ENCODE measurements at regions not wholly inside any gene's neighbourhood (a gene's known extent, or its start where the extent isn't known, plus 50 kb on each side); places are given as distances from the start of the nearest gene placed in this dataset.

- DNase-seq, result no peak
Measured at GRCh38 chr6:131383421-131384411, 189.3 kb upstream of the ARG1 start.

DNA sequence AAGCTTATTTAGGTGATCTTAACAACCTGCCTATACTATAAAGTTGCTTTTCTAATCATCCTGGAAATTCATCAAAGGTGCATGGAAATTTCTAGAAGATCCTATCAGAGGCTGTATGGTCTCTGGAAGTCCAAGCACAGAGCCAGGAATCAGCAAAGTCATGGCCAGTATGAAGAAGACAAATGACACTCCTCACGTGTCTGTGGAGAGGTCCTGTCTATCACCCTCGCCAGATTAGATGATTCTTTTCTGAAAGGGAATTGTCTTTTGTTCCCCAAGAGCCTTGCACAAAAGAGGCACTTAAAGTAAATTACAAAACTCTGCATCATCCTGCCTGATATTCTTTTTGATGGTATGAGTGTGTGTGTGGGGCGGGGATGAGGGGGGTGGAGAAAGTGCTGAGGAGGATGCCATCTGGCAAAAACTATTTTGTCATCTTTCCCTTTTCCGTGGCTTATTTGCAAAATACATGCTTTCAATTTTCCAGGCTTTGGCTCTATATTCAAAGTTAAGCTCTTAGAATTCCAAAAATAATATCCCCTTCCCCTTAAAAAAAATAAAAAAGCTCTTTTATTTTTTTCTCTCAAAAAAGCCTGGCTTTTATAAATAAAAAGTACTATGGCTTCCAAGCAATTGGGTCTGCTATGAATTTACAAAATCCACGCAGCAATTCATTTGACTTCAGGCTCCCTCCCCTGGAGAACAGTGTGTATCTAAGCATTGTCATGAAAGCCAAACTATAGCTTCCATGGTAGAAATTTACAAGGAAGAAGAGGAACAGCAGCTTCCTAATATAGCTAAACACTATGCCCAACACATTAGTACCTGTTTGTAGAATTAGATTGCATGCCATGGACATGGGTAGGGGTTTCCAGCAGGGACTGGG lies 185.2 kb upstream of the ARG1 start:
- DNase-seq, result no peak

- DNase-seq, result no peak
Measured at GRCh38 chr6:131390322-131390721, 182.7 kb upstream of the ARG1 start.

DNA sequence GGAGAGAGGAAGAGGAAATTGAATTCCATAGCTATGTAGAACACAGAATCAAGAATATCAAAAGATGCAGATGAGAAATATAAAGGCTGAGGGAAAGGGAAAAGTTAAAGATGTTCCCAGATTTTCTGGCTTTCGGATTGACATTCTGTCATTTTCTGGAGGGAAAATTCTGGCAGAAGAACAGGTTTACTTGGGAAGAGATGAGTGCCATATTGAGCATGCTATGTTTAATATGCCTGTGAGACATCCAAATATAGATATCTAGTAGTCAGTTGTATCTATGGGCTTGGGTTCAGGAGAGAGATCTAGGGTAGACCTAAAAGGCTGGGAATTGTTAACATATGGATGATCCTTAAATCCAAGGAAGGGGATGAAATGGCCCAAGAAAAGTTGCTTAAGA lies 181.9 kb upstream of the ARG1 start:
- DNase-seq, result no peak

GRCh38 chr6:131393433-131393832 lies 179.6 kb upstream of the ARG1 start:
- no peak for DNase-seq

- no peak for DNase-seq
Measured at GRCh38 chr6:131394768-131395432, 178.1 kb upstream of the ARG1 start.

GRCh38 chr6:131398176-131398575 lies 174.8 kb upstream of the ARG1 start:
- DNase-seq, result no peak

DNA sequence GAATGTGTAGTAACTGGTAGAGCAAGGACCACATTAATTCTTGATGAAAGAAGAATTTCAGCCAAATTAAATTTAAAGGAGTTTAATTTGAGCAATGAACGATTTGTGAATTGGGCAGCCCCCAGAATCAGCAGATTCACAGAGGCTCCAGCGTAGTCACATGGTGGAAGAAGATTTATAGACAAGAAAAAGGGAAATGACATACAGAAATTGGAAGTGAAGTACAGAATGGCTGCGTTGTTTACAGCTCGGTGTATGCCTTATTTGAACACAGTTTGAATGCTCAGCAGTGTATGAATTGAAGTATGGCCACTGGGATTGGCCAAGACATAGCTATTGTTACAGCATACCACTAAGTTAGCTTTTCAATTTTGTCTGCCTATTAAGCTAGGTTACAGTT lies 173.6 kb upstream of the ARG1 start:
- DNase-seq, result no peak

- no peak for DNase-seq
Measured at GRCh38 chr6:131400054-131400778, 172.8 kb upstream of the ARG1 start.

GRCh38 chr6:131400779-131401496 lies 172.1 kb upstream of the ARG1 start:
- no peak for DNase-seq

GRCh38 chr6:131408811-131409210 lies 164.2 kb upstream of the ARG1 start:
- no peak for DNase-seq

- no peak for DNase-seq
Measured at GRCh38 chr6:131410785-131411184, 162.2 kb upstream of the ARG1 start.

DNA sequence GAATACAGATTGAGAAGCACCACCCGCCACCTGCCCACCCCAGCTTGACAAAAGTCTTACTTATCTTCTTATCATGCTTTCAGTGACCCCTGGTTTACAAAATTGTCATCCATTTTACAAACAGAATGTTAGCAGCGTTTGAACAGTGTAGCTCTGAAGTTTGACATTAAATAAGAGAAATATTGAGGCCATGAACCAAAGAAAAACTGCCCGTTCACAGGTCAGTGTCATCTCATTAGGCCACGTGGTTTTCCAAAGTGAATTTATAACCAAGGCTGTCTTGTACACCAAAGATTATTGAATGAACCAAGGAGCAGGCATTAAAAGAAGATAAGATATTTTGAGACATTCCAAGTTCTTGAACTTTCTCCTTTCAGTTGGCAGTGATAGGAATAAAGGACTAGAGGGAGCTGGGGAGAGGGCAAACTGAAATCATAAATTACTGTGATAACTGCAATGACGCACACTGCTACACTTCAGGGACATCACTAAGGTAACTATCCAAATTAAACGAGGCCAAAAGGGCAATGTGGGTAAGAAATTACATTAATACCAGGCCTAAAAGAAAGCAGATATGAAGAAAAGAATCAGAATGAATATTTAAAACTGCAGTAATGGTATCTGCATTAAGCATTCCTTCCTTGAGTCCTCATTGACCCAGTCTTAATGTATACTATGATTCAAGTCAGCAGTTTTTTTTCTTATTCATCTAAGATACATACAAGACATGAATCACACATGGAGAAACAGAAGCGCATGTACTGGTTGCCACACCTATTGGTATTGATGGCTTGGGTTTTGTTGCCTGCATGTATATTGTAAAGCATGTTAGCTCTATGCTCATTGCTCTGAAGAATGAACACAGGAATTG lies 159.8 kb upstream of the ARG1 start:
- no peak for DNase-seq

GRCh38 chr6:131413831-131414191 lies 159.2 kb upstream of the ARG1 start:
- no peak for DNase-seq

- no peak for DNase-seq
Measured at GRCh38 chr6:131414956-131415355, 158.1 kb upstream of the ARG1 start.

- DNase-seq, result no peak
Measured at GRCh38 chr6:131418441-131418840, 154.6 kb upstream of the ARG1 start.

- DNase-seq, result no peak
Measured at GRCh38 chr6:131419702-131420101, 153.3 kb upstream of the ARG1 start.

DNA sequence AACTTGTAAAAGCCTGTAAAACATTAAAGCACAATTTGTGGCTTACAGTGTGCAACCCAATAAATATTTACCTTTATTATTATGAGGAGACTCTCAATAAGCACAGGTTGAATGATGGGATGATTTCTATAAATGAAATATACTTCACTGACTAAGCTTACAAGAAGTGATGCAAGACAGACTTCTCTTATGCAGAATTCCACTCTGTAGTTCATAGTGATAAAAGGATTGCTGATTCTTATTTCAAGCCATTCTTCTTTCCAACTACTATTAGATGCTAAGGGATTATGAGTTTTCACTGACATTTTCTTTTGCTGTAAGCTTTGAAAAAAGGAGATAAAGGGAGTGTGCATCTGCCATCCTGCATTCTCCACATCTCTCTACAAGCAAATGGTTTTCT lies 149.0 kb upstream of the ARG1 start:
- no peak for DNase-seq

DNA sequence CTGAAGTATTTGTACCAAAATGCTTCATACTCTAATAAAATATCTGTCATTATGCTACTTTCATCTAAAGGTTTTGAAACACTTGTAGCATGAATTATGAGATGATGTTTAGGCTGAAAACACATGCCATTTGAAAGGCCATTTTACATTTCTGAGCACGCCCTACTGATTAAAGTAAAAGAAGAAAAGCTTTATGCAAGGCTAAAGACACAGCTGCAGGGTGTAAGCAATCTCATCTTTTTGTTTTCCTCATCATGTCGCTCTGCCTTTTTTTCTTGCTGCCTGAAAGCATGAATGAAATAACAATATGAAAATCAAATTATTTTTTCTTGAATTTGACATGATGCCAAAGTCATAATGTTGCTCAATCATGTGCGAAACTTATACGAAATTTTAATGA lies 148.6 kb upstream of the ARG1 start:
- no peak for DNase-seq

GRCh38 chr6:131427434-131428058 lies 145.5 kb upstream of the ARG1 start:
- DNase-seq, result no peak
